NCI-H748 treated with DMSO at 0.1 percent for 48 hours (cell line): ENCODE measurements at regions not wholly inside any gene's neighbourhood (a gene's known extent, or its start where the extent isn't known, plus 50 kb on each side); places are given as distances from the start of the nearest gene placed in this dataset.
"Not testable (repeated sequence)": the region's sequence is repeated elsewhere in the genome, so short reads cannot be mapped to it uniquely, and the experiment has no call there.

Experiments
- DNase-seq: peaks from one replicate; lab custom pipeline; 2025; lab: John Stamatoyannopoulos, UW

GRCh38 chr14:53398616-53399015, 245.5 kb upstream of the DDHD1 start:
- DNase-seq: no peak

GRCh38 chr14:53395267-53395666, 242.1 kb upstream of the DDHD1 start:
- DNase-seq: not testable (repeated sequence)

- DNase-seq: no peak
These were observed 238.6 kb upstream of the DDHD1 start for GRCh38 chr14:53391631-53392285.

GRCh38 chr14:53391156-53391555, 238.0 kb upstream of the DDHD1 start:
- DNase-seq: no peak

GRCh38 chr14:53390008-53390407, 236.9 kb upstream of the DDHD1 start:
- DNase-seq: no peak

- DNase-seq: no peak
These were observed 236.1 kb upstream of the DDHD1 start for GRCh38 chr14:53389202-53389601.

GRCh38 chr14:53386362-53386761, 233.2 kb upstream of the DDHD1 start:
- DNase-seq: no peak

GRCh38 chr14:53384536-53384935, 231.4 kb upstream of the DDHD1 start:
- DNase-seq: no peak

- no peak for DNase-seq
These were observed 230.9 kb upstream of the DDHD1 start for GRCh38 chr14:53384073-53384472.

- DNase-seq: no peak
These were observed 228.8 kb upstream of the DDHD1 start for GRCh38 chr14:53381895-53382294.

- no peak for DNase-seq
These were observed 227.7 kb upstream of the DDHD1 start for GRCh38 chr14:53380867-53381225.

- no peak for DNase-seq
These were observed 227.1 kb upstream of the DDHD1 start for GRCh38 chr14:53380052-53380866.

GRCh38 chr14:53378142-53378541, 225.0 kb upstream of the DDHD1 start:
- DNase-seq: no peak

GRCh38 chr14:53376064-53376463, 222.9 kb upstream of the DDHD1 start:
- DNase-seq: no peak

- no peak for DNase-seq
These were observed 222.5 kb upstream of the DDHD1 start for GRCh38 chr14:53375599-53375998.

- DNase-seq: no peak
These were observed 215.6 kb upstream of the DDHD1 start for GRCh38 chr14:53368711-53369201.

GRCh38 chr14:53368066-53368465, 214.9 kb upstream of the DDHD1 start:
- DNase-seq: no peak

GRCh38 chr14:53367644-53368026, 214.5 kb upstream of the DDHD1 start:
- DNase-seq: no peak

GRCh38 chr14:53365486-53366130, 212.5 kb upstream of the DDHD1 start:
- no peak for DNase-seq

GRCh38 chr14:53362916-53363315, 209.8 kb upstream of the DDHD1 start:
- not testable (repeated sequence) for DNase-seq

GRCh38 chr14:53360829-53361228, 207.7 kb upstream of the DDHD1 start:
- DNase-seq: no peak

GRCh38 chr14:53358166-53358565, 205.0 kb upstream of the DDHD1 start:
- no peak for DNase-seq
